ENCODE measurements at regions not wholly inside any gene's neighbourhood (a gene's known extent, or its start where the extent isn't known, plus 50 kb on each side); places are given as distances from the start of the nearest gene placed in this dataset.
"Not testable (repeated sequence)": the region's sequence is repeated elsewhere in the genome, so short reads cannot be mapped to it uniquely, and the experiment has no call there.

- no peak for DNase-seq
Observed at GRCh38 chr2:64924170-64924934, 64.8 kb upstream of the SLC1A4 start.

- not testable (repeated sequence) for DNase-seq
Observed at GRCh38 chr2:64925930-64926722, 63.1 kb upstream of the SLC1A4 start.

GRCh38 chr2:64928813-64929212 lies 60.4 kb upstream of the SLC1A4 start:
- DNase-seq = no peak

DNA sequence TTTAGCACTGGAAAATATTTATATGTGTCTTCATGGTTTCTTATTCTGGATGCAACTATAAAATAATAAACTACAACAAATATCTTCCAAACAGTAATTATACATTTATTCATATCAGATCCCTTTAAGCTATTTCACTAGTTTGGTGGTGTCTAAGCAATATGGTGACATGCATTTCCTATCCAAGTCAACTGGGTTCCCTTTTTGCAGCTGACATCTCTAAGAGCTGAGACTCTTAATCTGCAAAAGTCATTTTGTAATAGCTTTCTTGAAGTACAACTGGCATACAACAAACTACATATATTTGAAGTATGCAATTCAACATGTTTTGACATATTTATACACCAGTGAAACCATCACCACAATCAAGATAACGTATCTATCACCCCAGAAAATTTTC lies 59.9 kb upstream of the SLC1A4 start:
- no peak for DNase-seq

DNA sequence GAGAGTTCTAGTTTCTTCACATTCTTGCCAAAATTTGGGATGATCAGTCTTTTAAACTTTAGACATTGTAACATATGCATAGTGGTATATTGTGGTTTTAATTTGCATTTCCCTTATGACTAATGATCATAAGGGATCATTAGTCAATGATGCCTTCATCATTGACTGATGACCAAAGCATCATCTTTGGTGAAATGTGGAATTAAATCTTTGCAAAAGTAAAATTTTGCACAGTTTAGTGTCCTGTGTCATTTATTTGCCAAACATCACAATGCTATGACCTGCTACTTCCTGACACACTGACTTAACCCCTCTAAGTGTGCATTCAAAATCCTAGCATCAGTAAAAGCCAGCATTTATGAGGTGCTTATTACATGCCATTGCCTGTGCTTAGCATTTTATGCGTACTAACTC lies 58.9 kb upstream of the SLC1A4 start:
- DNase-seq = no peak

- DNase-seq = peak; percentile 86
Observed at GRCh38 chr2:64931246-64932115, 57.7 kb upstream of the SLC1A4 start.

DNA sequence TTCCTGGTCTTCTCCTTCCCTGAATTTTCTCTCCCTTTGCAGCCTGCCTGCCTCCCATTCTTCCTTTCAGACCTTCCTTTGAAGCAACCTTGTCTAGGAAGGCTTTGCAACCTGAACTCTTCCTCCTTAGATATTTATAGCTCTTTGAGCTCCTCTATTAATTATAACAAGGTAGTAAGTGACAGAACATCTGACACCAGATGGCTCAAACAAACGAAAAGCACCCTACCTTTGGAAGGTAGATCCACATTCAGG lies 57.2 kb upstream of the SLC1A4 start:
- peak; percentile 83 for DNase-seq

GRCh38 chr2:64932371-64933216 lies 56.6 kb upstream of the SLC1A4 start:
- no peak for DNase-seq

DNA sequence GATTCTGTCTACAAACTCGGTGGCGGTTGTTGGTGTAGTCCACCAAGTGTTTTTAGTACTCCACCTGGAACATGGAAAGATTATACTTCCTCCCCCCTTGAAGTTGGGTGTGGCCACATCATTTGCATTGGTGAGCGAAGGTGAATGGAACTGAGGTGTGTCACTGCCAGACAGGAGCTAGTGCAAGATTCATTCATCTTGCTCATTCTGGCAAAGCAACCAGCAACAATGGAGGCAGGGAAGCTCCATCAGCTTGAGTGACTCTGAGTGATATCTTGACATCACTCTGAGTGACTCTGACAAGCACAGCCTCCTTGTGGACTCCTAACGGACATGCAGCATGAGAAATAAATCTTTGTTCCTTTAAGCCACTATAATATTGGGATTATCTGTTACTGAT lies 54.7 kb upstream of the SLC1A4 start:
- DNase-seq = peak; percentile 51

DNA sequence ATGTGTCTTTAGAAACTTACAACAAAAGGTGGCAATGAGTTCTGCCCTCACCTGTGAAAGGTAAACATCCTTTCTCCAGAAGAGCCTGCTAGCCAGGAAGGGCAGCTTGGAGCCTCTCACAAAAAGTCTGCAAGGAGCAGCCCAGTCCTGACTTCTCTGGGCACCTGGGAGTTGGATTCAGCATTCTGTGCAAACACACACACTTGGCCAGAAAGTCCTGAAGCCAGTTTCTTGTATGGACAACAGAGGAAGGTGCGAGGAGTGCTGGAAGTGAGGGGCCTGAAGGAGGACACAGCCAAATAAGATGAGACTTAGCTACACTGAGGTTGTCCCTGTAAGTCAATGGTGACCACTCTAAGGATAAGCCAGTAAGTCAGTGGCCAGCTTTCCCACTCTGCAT lies 52.4 kb upstream of the SLC1A4 start:
- no peak for DNase-seq

DNA sequence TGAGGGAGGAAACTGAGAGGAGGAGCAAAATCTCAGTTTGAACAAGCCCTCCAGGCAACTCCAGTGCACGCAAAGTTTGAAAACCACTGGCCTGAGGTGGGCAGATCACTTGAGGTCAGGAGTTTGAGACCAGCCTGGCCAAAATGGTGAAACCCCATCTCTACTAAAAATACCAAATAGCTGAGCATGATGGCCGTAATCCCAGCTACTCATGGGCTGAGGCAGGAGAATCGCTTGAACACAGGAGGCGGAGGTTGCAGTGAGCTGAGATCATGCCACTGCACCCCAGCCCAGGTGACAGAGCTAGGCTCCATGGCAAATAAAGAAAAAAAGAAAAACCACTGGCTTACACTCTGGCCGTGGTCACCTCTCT lies 51.9 kb upstream of the SLC1A4 start:
- not testable (repeated sequence) for DNase-seq

- DNase-seq = no peak
Observed at GRCh38 chr2:64937687-64938491, 51.3 kb upstream of the SLC1A4 start.

- DNase-seq = no peak
Observed at GRCh38 chr2:64938607-64939285, 50.5 kb upstream of the SLC1A4 start.

DNA sequence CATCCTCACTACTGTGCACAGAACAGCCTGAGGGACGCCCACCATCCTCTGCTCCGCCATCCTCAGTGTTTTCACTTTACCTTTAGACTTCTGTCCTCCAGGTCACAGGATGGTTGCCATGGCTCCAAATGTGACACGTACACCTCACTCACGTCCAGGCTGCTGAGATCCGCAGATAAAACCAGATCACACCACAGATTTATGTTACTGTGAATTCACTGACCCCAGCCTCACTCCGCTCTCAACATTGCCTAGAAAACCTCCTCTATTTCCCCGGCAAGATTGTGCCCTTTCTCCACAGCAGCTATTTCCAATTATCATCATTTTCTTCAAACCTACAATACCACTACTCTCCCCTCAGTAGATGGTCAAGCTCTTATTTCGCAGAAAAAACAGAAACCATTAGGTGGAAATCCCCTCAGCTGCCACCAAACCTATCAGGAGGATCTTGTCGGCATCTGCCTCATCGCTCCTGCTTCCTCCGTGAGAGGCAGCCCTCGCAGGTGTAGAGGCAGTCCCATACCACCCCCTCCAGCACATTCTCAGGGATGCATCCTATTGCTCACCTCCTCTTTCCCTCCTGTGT lies 49.8 kb upstream of the SLC1A4 start:
- no peak for DNase-seq
